ENCODE measurements at regions not wholly inside any gene's neighbourhood (a gene's known extent, or its start where the extent isn't known, plus 50 kb on each side); places are given as distances from the start of the nearest gene placed in this dataset.

- Mint-ChIP-seq H3K36me3 (no peaks in the 10 kb centered on the region), H3K9me3 (no peaks in the 10 kb centered on the region), H3K4me3 (no peak overlapping the region), H3K4me1 (peaks cover 8% of the 10 kb centered on the region), H3K27me3 (ENCODE audit: low read depth in 3 of 3) (peaks cover 0 to 3% (median 0%) of the 10 kb centered on the region in 3 donors), H3K27ac (no peak overlapping the region)
- intact Hi-C loops (cut with micrococcal nuclease), result no loop called here
- Histone ChIP-seq H3K27ac (ENCODE audit: low read depth in 1 of 2, low read length in 2 of 2) (no peak overlapping the region), H3K4me2 (replicated peaks; ENCODE audit: extremely low read depth, low read length, poor library complexity, severe bottlenecking) (no peak overlapping the region), H3K9ac (ENCODE audit: insufficient read depth, low read length, poor library complexity, severe bottlenecking) (no peak overlapping the region), H3K9me3 (replicated peaks in 1 of 2; ENCODE audit: control insufficient read depth in 1 of 2, insufficient read depth in 1 of 2, low read length in 2 of 2) (no peaks in the 10 kb centered on the region), H3K4me3 (replicated peaks in 1 of 3; ENCODE audit: low read depth in 2 of 3, low read length in 3 of 3) (no peak overlapping the region), H2AFZ (ENCODE audit: insufficient read depth, low read depth, low read length, poor library complexity, severe bottlenecking) (no peak overlapping the region), H3K36me3 (replicated peaks in 1 of 2; ENCODE audit: control insufficient read depth in 1 of 2, insufficient read depth in 2 of 2, low read length in 2 of 2) (no peaks in the 10 kb centered on the region), H4K20me1 (ENCODE audit: insufficient read depth, low read length) (no peaks in the 10 kb centered on the region), H3K4me1 (ENCODE audit: control insufficient read depth in 1 of 2, insufficient read depth in 2 of 2, low read length in 2 of 2) (no peaks in the 10 kb centered on the region), H3K79me2 (ENCODE audit: insufficient read depth, low read length) (no peaks in the 10 kb centered on the region), H3K27me3 (ENCODE audit: control insufficient read depth in 2 of 2, insufficient read depth in 2 of 2, low read length in 2 of 2) (no peaks in the 10 kb centered on the region)
- 81% methylated on average over 2 of the region's 4 CpGs for WGBS (ENCODE audit: insufficient coverage)
- TF ChIP-seq, protein P1, sequence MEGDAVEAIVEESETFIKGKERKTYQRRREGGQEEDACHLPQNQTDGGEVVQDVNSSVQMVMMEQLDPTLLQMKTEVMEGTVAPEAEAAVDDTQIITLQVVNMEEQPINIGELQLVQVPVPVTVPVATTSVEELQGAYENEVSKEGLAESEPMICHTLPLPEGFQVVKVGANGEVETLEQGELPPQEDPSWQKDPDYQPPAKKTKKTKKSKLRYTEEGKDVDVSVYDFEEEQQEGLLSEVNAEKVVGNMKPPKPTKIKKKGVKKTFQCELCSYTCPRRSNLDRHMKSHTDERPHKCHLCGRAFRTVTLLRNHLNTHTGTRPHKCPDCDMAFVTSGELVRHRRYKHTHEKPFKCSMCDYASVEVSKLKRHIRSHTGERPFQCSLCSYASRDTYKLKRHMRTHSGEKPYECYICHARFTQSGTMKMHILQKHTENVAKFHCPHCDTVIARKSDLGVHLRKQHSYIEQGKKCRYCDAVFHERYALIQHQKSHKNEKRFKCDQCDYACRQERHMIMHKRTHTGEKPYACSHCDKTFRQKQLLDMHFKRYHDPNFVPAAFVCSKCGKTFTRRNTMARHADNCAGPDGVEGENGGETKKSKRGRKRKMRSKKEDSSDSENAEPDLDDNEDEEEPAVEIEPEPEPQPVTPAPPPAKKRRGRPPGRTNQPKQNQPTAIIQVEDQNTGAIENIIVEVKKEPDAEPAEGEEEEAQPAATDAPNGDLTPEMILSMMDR (IDR thresholded peaks at IDR 0.05), result no peak
- no peak for DNase-seq
Measured at GRCh38 chr5:53249529-53250200, 140.1 kb upstream of the MOCS2 start.

DNA sequence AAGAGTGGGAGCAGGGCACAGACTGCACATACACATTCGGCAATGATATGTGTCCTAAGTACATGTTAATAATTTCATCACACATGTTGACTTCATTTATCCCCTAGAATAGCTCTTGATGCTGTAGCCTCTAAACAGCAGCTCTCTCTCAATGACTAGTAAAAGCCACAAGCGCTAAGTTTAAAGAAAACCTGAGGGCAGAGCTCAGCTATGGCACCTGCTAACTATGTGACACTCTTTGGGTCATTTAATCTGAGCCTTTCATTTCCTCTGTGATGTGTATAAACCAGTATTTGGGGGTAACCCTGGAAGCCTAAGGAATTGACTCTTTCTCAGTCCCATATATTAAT is 140.6 kb upstream of the MOCS2 start:
- no peaks in the 10 kb centered on the region for H3K4me1 ChIP-seq (ENCODE audit: control insufficient read depth in 1 of 2, insufficient read depth in 2 of 2, low read length in 2 of 2)
- H3K27me3 Mint-ChIP-seq (ENCODE audit: low read depth in 3 of 3), result peaks cover 0 to 6% (median 0%) of the 10 kb centered on the region in 3 donors
- no peaks in the 10 kb centered on the region for H3K9me3 Mint-ChIP-seq
- no peak overlapping the region for H3K27ac Mint-ChIP-seq
- no peak overlapping the region for H3K4me3 Mint-ChIP-seq
- DNase-seq, result no peak
- no peak overlapping the region for H3K27ac ChIP-seq (ENCODE audit: low read depth in 1 of 2, low read length in 2 of 2)
- H3K36me3 Mint-ChIP-seq, result no peaks in the 10 kb centered on the region
- intact Hi-C loops (cut with micrococcal nuclease), result no loop called here
- H3K4me1 Mint-ChIP-seq, result peaks cover 8% of the 10 kb centered on the region
- H3K79me2 ChIP-seq (ENCODE audit: insufficient read depth, low read length), result no peaks in the 10 kb centered on the region
- no peaks in the 10 kb centered on the region for H4K20me1 ChIP-seq (ENCODE audit: insufficient read depth, low read length)
- H3K36me3 ChIP-seq (replicated peaks in 1 of 2; ENCODE audit: control insufficient read depth in 1 of 2, insufficient read depth in 2 of 2, low read length in 2 of 2), result no peaks in the 10 kb centered on the region
- H2AFZ ChIP-seq (ENCODE audit: insufficient read depth, low read depth, low read length, poor library complexity, severe bottlenecking), result no peak overlapping the region
- no peak overlapping the region for H3K4me2 ChIP-seq (replicated peaks; ENCODE audit: extremely low read depth, low read length, poor library complexity, severe bottlenecking)
- TF ChIP-seq, protein P1 (IDR thresholded peaks at IDR 0.05), result no peak
- H3K9me3 ChIP-seq (replicated peaks in 1 of 2; ENCODE audit: control insufficient read depth in 1 of 2, insufficient read depth in 1 of 2, low read length in 2 of 2), result no peaks in the 10 kb centered on the region
- no CpG with 5 or more reads among the region's 2 CpGs for WGBS (ENCODE audit: insufficient coverage)
- H3K9ac ChIP-seq (ENCODE audit: insufficient read depth, low read length, poor library complexity, severe bottlenecking), result no peak overlapping the region
- H3K27me3 ChIP-seq (ENCODE audit: control insufficient read depth in 2 of 2, insufficient read depth in 2 of 2, low read length in 2 of 2), result no peaks in the 10 kb centered on the region
- no peak overlapping the region for H3K4me3 ChIP-seq (replicated peaks in 1 of 3; ENCODE audit: low read depth in 2 of 3, low read length in 3 of 3)

Data from CD14-positive monocyte (primary cell).